GM12878 (cell line): ENCODE measurements at regions not wholly inside any gene's neighbourhood (a gene's known extent, or its start where the extent isn't known, plus 50 kb on each side); places are given as distances from the start of the nearest gene placed in this dataset.

ENCODE experiments used
- ATAC-seq: fragments of 200-7000 bp; cut with Tn5 transposase; 3 replicates; pipeline ENCODE4 v1.9.1; 2020; ENCODE audit warnings: mild to moderate bottlenecking, moderate library complexity
- BruUV-seq: library from RNA; stranded (reverse); fragments of 400-500 nt; replicated peaks from 2 replicates; lab custom pipeline; 2021; lab: Mats Ljungman, UMichigan
- CTCF ChIA-PET: fragments of 300-600 bp; sonication (Branson Sonifier 250); formaldehyde crosslinking; extraction: SDS; loops from one replicate; lab custom pipeline; 2021; ENCODE audit warnings: inconsistent platforms; lab: Yijun Ruan, JAX
- POLR2A ChIA-PET: fragments of 350-600 bp; formaldehyde crosslinking; extraction: SDS; loops from one replicate; lab custom pipeline; 2021; ENCODE audit warnings: inconsistent platforms; lab: Charles Lee
- RAD21 ChIA-PET: fragments of 300-600 bp; sonication (Branson Sonifier 250); formaldehyde crosslinking; loops from one replicate; lab custom pipeline; 2023; ENCODE audit warnings: antibody characterized with exemption; ENCODE audit not compliant: unreplicated experiment; lab: Charles Lee
- SMC1A ChIA-PET: fragments of 300-600 bp; sonication (Branson Sonifier 250); formaldehyde crosslinking; loops from one replicate; lab custom pipeline; 2023; ENCODE audit not compliant: unreplicated experiment, uncharacterized antibody; lab: Charles Lee
- DNase-seq: peaks from one replicate; pipeline ENCODE4 v3.0.0-alpha.2; 2011; ENCODE audit warnings: low read depth, low spot score
- FAIRE-seq: peaks from 3 replicates; lab custom pipeline; 2011; peaks lifted over from hg19 to GRCh38; lab: Jason Lieb, UNC
- H2AFZ ChIP-seq: 2 replicates; pipeline ENCODE4 v1.6.0; 2011; ENCODE audit warnings: low read depth, low read length, control low read depth; ENCODE audit not compliant: control insufficient read depth
- H3K27ac ChIP-seq: 2 replicates; pipeline ENCODE4 v1.5.1; 2011; ENCODE audit warnings: control low read depth; ENCODE audit not compliant: control insufficient read depth, insufficient read depth
- H3K27me3 ChIP-seq, 2 experiments: replicated peaks in 1 of 2; 2 replicates each; pipeline versions ENCODE4 v1.6.0 to v1.6.1; 2011; ENCODE audit warnings: low read length in 1 of 2; ENCODE audit not compliant: control insufficient read depth in 2 of 2, insufficient read depth in 2 of 2
- H3K36me3 ChIP-seq, 2 experiments: 2 replicates each; pipeline ENCODE4 v1.5.1; 2011; ENCODE audit warnings: low read length in 1 of 2; ENCODE audit not compliant: control insufficient read depth in 2 of 2, insufficient read depth in 2 of 2
- H3K4me1 ChIP-seq: 2 replicates; pipeline ENCODE4 v1.6.1; 2011; ENCODE audit warnings: mild to moderate bottlenecking, low read length, moderate library complexity, mixed read lengths; ENCODE audit not compliant: control insufficient read depth, insufficient read depth
- H3K4me2 ChIP-seq: 2 replicates; pipeline ENCODE4 v1.6.0; 2011; ENCODE audit warnings: control low read depth; ENCODE audit not compliant: control insufficient read depth, insufficient read depth
- H3K4me3 ChIP-seq: fragments of 200-600 bp; sonication (generic); 2 replicates; pipeline ENCODE4 v1.5.1; 2016
- H3K79me2 ChIP-seq: 2 replicates; pipeline ENCODE4 v1.6.0; 2011; ENCODE audit warnings: low read length; ENCODE audit not compliant: control insufficient read depth, insufficient read depth
- H3K9ac ChIP-seq: 2 replicates; pipeline ENCODE4 v1.8.0; 2011; ENCODE audit warnings: low read length, control low read depth, mixed read lengths; ENCODE audit not compliant: control insufficient read depth, insufficient read depth
- H3K9me3 ChIP-seq: replicated peaks from 3 replicates; pipeline ENCODE4 v1.5.1; 2011; ENCODE audit warnings: mild to moderate bottlenecking, low read length; ENCODE audit not compliant: control insufficient read depth, insufficient read depth
- H4K20me1 ChIP-seq: 2 replicates; pipeline ENCODE4 v1.6.0; 2011; ENCODE audit not compliant: control insufficient read depth, insufficient read depth
- BCL11A ChIP-seq: IDR thresholded peaks from 2 replicates; pipeline ENCODE4 v1.6.1; 2011; ENCODE audit warnings: low read depth, low read length
- CREB1 ChIP-seq: IDR thresholded peaks from 2 replicates; pipeline ENCODE4 v1.6.1; 2012; ENCODE audit warnings: low read depth, mild to moderate bottlenecking, inconsistent platforms
- HDGF ChIP-seq: fragments of 450-650 bp; IDR thresholded peaks from 2 replicates; pipeline ENCODE4 v1.6.1; 2016; ENCODE audit warnings: antibody characterized with exemption
- MXI1 ChIP-seq: fragments of 150-350 bp; IDR thresholded peaks from 2 replicates; pipeline ENCODE4 v1.6.1; 2011; ENCODE audit warnings: low read depth, mild to moderate bottlenecking, inconsistent platforms, low read length, improper control_type of control experiment
- POLR2AphosphoS5 ChIP-seq: IDR thresholded peaks from 2 replicates; pipeline ENCODE4 v1.6.1; 2011; ENCODE audit warnings: mild to moderate bottlenecking, low read length, inconsistent platforms
- RFX5 ChIP-seq: IDR thresholded peaks from 2 replicates; pipeline ENCODE4 v1.6.1; 2011; ENCODE audit warnings: low read depth, low read length, improper control_type of control experiment
- SMAD5 ChIP-seq: IDR thresholded peaks from 2 replicates; pipeline ENCODE4 v1.6.1; 2016; ENCODE audit warnings: antibody characterized with exemption, low read depth
- SREBF2 ChIP-seq: IDR thresholded peaks from 2 replicates; pipeline ENCODE4 v1.6.1; 2012; ENCODE audit warnings: mild to moderate bottlenecking, low read length
- SRF ChIP-seq, 2 experiments: IDR thresholded peaks; 2 replicates each; pipeline ENCODE4 v1.6.1; 2011; ENCODE audit warnings: low read depth in 2 of 2, low read length in 2 of 2, mild to moderate bottlenecking in 1 of 2, moderate library complexity in 1 of 2
- USF1 ChIP-seq: IDR thresholded peaks from 2 replicates; pipeline ENCODE4 v1.6.1; 2011; ENCODE audit warnings: borderline replicate concordance, low read depth, mild to moderate bottlenecking, moderate library complexity, mixed read lengths, low read length; ENCODE audit not compliant: insufficient read depth; ENCODE audit errors: extremely low read length
- ZZZ3 ChIP-seq: IDR thresholded peaks from 2 replicates; pipeline ENCODE4 v1.6.1; 2011; ENCODE audit warnings: low read depth; ENCODE audit not compliant: control insufficient read depth, insufficient read length
- WGBS: methylation state at CpG from one replicate; pipeline ENCODE4 v1.1.6; 2016; ENCODE audit warnings: low lambda C conversion rate; ENCODE audit not compliant: insufficient replicate concordance, insufficient coverage; ENCODE audit errors: missing lambda C conversion rate; 5-methylcytosine and 5-hydroxymethylcytosine counted together
- in situ Hi-C: fragments of 300-500 bp; cut with MboI; formaldehyde crosslinking; loops from 9 replicates; pipeline ENCODE4 v1.14.3; 2018; ENCODE audit warnings: mixed read lengths
- intact Hi-C: fragments of 100-400 bp; cut with micrococcal nuclease; formaldehyde crosslinking; loops from one replicate; pipeline ENCODE4 v1.14.2; 2022; ENCODE audit not compliant: unreplicated experiment

DNA sequence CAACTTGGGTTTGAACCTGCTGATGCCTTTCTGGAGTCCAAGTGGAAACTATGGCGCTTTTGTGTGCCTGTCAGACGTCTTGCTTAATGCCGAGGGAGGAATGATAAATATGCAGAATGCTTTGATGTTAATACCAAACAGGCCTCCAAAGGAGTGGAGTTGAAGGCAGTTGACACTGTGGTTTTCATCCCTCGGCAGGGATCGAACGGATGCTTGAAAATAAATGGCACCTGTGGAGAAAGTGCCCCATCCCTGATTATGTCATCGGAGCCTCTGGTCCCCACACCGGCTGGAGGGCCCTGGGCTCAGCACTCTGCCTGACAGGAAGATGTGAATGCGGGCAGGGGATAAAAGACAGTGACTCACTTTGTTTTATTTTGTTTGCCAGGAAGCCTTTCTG is 148.7 kb upstream of the GPR26 start:
- H3K9ac ChIP-seq: no peak overlapping the region
- intact Hi-C loops: no loop called here
- no peaks in the 10 kb centered on the region for H3K27me3 ChIP-seq
- H3K9me3 ChIP-seq: no peaks in the 10 kb centered on the region
- no peak overlapping the region for H3K27ac ChIP-seq
- H2AFZ ChIP-seq: no peak overlapping the region
- POLR2A ChIA-PET: no interaction called here
- no peaks in the 10 kb centered on the region for H3K79me2 ChIP-seq
- H3K36me3 ChIP-seq: no peaks in the 10 kb centered on the region
- DNase-seq: no peak
- no TSS peak for BruUV-seq
- H3K4me2 ChIP-seq: no peak overlapping the region
- ATAC-seq: no peak
- H3K4me1 ChIP-seq: no peaks in the 10 kb centered on the region
- H4K20me1 ChIP-seq: no peaks in the 10 kb centered on the region
- in situ Hi-C loops: no loop called here
- WGBS: 60% methylated on average over 9 of the region's 9 CpGs
- TF ChIP-seq POLR2AphosphoS5 (no peak), HDGF (no peak), BCL11A (no peak), SRF (IDR thresholded peaks at IDR 0.05; ENCODE audit: low read depth in 2 of 2, low read length in 2 of 2) (no peak), ZZZ3 (no peak), SMAD5 (no peak), MXI1 (no peak), RFX5 (no peak), CREB1 (no peak), SREBF2 (no peak), USF1 (no peak)
- TF ChIP-seq, all 136 proteins: peak for 0
- FAIRE-seq: no peak
- SMC1A ChIA-PET: interaction anchor here (1.6 kb wide), 1 partner anchor 10 kb away, joined by 9 read pairs; no protein-coding TSS in a partner anchor
- H3K4me3 ChIP-seq: no peak overlapping the region
- CTCF ChIA-PET: no interaction called here
- RAD21 ChIA-PET: no interaction called here
